Activated CD4-positive, alpha-beta T cell treated with anti-CD3 and anti-CD28 coated beads, Interleukin-2, amount 10 ng/mL, durations not matched to agents 24 days and 14 days (primary cell): ENCODE measurements at regions not wholly inside any gene's neighbourhood (a gene's known extent, or its start where the extent isn't known, plus 50 kb on each side); places are given as distances from the start of the nearest gene placed in this dataset.
"Not testable (repeated sequence)": the region's sequence is repeated elsewhere in the genome, so short reads cannot be mapped to it uniquely, and the experiment has no call there.

Experiments used
- DNase-seq: peaks from one replicate; pipeline ENCODE4 v3.0.0; 2022
- H3K27ac Mint-ChIP-seq: one replicate; pipeline ENCODE4 v1.8.0; 2022; ENCODE audit warnings: mild to moderate bottlenecking, mixed read lengths
- H3K27me3 Mint-ChIP-seq: one replicate; pipeline ENCODE4 v1.8.0; 2022; ENCODE audit warnings: mixed read lengths
- H3K36me3 Mint-ChIP-seq: one replicate; pipeline ENCODE4 v1.8.0; 2022; ENCODE audit warnings: low read depth, mild to moderate bottlenecking, mixed read lengths
- H3K4me1 Mint-ChIP-seq: one replicate; pipeline ENCODE4 v1.8.0; 2021; ENCODE audit warnings: mixed read lengths
- H3K4me3 Mint-ChIP-seq: one replicate; pipeline ENCODE4 v1.8.0; 2022; ENCODE audit warnings: mild to moderate bottlenecking, moderate library complexity, mixed read lengths
- H3K9me3 Mint-ChIP-seq: one replicate; pipeline ENCODE4 v1.8.0; 2021; ENCODE audit warnings: mixed read lengths
- intact Hi-C: fragments of 100-400 bp; cut with micrococcal nuclease; formaldehyde crosslinking; loops from one replicate; pipeline ENCODE4 v1.15.1; 2023

DNA sequence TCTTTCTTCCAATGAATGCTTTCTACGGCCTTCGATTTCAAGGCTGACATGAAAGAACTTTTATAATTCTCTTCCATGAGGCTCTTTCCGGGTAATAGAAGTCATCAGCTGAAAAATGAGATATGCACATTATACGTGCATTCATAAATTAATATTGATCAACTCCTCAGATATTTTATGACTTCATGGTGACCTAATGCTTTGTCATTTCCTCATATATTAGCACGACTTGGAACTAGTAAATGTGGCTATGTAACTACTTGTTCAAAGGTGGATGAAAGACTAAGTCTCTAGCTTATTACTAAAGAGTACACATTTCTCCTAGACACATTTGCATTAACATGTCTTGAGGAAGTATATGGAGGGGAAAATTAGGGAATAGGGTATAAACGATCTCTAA, 168.8 kb downstream of the HDGFL1 start:
- intact Hi-C loops: no loop called here
- H3K27ac Mint-ChIP-seq: no peak overlapping the region
- no peaks in the 10 kb centered on the region for H3K36me3 Mint-ChIP-seq
- no peak overlapping the region for H3K4me3 Mint-ChIP-seq
- H3K4me1 Mint-ChIP-seq: no peaks in the 10 kb centered on the region
- no peaks in the 10 kb centered on the region for H3K27me3 Mint-ChIP-seq
- DNase-seq: no peak
- peaks cover 6% of the 10 kb centered on the region for H3K9me3 Mint-ChIP-seq

DNA sequence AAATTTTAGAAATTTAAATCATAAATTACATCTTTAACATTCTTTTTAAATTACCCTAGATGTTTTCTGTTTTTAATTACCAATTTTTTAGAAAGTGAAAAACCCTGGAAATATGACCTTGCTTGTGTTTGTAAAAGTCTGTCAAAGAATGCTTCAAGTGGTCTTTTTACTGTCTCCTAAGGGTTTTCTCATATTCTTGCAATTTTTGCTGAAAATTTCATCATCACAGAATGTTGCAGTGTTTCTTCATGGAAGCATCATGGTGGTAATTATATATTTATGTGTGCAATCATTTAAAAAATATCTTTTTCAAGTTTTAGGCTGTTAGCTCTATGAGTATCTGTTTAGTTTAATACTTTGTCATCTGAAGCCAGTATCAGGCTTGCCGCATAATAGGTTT, 178.2 kb downstream of the HDGFL1 start:
- no peak for DNase-seq
- H3K36me3 Mint-ChIP-seq: no peaks in the 10 kb centered on the region
- intact Hi-C loops: no loop called here
- H3K27me3 Mint-ChIP-seq: no peaks in the 10 kb centered on the region
- no peaks in the 10 kb centered on the region for H3K4me1 Mint-ChIP-seq
- H3K27ac Mint-ChIP-seq: no peak overlapping the region
- H3K9me3 Mint-ChIP-seq: no peaks in the 10 kb centered on the region
- H3K4me3 Mint-ChIP-seq: no peak overlapping the region

DNA sequence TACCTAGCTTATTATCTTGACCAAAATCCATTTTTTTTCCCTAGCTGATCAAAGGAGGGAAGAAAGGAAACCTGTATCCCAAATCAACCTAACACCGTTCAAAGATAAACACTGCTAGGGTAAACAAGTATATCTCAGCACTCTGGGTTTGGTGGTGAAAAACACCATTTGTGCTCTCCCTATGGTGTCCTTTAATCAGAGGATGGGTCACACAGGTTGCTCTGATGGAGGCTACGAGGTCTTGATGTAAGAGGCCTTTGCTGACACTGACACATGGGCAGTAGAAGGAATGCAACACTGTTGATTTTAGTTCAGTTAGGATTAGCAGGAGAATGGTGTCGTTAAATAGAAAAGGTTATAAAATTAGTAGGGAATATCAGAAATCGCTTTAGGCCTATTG, 179.3 kb downstream of the HDGFL1 start:
- Mint-ChIP-seq H3K36me3 (no peaks in the 10 kb centered on the region), H3K4me3 (no peak overlapping the region), H3K27ac (no peak overlapping the region), H3K9me3 (no peaks in the 10 kb centered on the region), H3K4me1 (no peaks in the 10 kb centered on the region), H3K27me3 (no peaks in the 10 kb centered on the region)
- DNase-seq: no peak
- intact Hi-C loops: no loop called here

DNA sequence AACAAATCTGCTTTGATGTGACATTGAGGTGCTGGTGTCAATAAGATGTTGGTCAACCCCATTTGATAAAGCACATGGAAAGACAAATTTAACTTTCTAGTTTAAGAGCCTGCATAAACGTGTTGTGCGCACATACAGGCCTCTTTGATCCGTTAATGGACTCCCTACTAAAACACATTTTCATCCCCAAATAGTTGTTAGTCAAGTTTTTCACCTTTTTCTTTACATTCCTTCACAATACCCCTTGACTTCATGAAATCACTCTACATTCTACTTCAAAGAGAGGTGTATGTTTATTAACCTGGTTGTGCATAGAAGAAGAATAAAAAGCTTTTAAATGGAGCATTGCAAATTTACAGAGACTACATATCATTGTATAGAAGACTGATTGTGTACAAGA, 180.3 kb downstream of the HDGFL1 start:
- Mint-ChIP-seq H3K9me3 (no peaks in the 10 kb centered on the region), H3K4me3 (no peak overlapping the region), H3K27me3 (no peaks in the 10 kb centered on the region), H3K36me3 (no peaks in the 10 kb centered on the region), H3K27ac (no peak overlapping the region), H3K4me1 (no peaks in the 10 kb centered on the region)
- intact Hi-C loops: no loop called here
- no peak for DNase-seq

DNA sequence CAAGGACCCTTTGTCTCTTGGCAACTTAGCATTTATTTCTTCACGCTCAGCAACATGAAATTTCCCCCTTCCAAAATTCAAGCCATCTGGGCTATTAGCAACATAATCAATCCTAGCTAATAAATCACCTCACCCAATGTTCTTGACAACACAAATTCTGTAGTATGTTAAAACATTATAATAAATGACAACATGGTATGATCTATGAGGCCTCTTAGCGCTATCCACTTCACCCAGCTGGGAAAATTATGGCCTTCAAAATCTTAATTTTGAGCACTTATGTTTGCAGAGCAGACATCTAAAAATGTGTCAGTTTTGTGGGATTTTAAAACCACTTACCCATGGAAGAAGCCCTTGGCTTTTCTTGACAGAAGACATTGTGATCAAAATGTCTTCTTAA, 181.9 kb downstream of the HDGFL1 start:
- Mint-ChIP-seq H3K4me1 (no peaks in the 10 kb centered on the region), H3K27me3 (no peaks in the 10 kb centered on the region), H3K9me3 (no peaks in the 10 kb centered on the region), H3K27ac (no peak overlapping the region), H3K4me3 (no peak overlapping the region), H3K36me3 (no peaks in the 10 kb centered on the region)
- DNase-seq: no peak
- intact Hi-C loops: no loop called here

DNA sequence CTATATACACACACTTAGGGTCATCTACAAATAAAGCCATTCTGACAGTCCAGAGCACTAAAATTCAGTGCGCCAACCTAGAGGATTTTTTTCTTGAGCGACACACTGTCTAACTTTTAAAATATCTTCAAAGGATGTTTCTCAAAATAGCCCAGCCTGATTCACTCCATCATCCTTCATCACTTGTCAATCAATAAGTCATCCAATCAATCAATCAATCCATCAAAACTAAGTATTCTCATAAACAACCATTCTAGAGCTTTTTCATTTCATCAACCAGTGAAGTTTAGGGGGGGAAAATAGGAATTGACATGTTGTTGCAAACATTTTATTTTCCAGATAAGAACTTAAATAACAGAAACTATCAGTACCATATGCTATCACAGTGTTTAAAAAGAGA, 183.2 kb downstream of the HDGFL1 start:
- no peaks in the 10 kb centered on the region for H3K27me3 Mint-ChIP-seq
- no peaks in the 10 kb centered on the region for H3K36me3 Mint-ChIP-seq
- H3K4me3 Mint-ChIP-seq: no peak overlapping the region
- H3K4me1 Mint-ChIP-seq: no peaks in the 10 kb centered on the region
- H3K9me3 Mint-ChIP-seq: no peaks in the 10 kb centered on the region
- no peak overlapping the region for H3K27ac Mint-ChIP-seq
- intact Hi-C loops: no loop called here
- DNase-seq: no peak

DNA sequence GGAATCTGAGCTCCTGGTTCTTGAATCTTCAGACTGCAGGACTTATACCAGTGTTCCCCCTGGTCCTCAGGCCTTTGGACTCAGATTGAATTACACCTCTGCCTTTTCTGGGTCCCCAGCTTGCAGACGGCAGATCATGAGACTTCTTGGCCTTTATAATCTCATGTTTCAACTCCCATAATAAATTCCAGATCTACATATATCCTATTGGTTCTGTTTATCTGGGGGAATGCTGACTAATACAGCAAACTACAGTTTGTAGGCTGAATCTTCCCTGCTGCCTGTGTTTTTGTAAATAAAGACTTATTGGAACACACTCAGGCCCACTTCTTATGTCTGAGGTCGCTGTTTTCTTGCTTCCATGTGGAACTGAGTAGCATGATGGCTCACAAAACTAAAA, 184.7 kb downstream of the HDGFL1 start:
- no peak overlapping the region for H3K4me3 Mint-ChIP-seq
- no peak for DNase-seq
- intact Hi-C loops: no loop called here
- no peaks in the 10 kb centered on the region for H3K4me1 Mint-ChIP-seq
- no peak overlapping the region for H3K27ac Mint-ChIP-seq
- H3K9me3 Mint-ChIP-seq: no peaks in the 10 kb centered on the region
- no peaks in the 10 kb centered on the region for H3K36me3 Mint-ChIP-seq
- H3K27me3 Mint-ChIP-seq: no peaks in the 10 kb centered on the region

DNA sequence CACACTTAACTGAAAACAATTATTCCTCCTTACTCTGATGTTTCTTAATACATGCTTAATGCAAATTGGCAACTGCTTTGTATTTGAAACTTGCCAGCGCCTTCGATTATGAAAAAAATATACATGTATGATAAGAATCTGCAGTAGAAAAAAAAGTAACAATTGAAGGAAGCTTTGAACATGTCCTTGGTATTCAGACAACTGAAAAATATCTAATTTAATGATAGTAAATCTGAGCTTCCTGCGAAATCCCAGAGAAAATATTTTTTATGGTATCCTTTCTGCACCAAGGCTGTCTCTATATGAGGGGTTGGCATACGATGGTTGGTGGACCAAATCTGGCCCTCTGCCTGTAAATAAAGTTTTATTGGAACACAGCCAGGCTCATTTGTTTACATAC, 186.2 kb downstream of the HDGFL1 start:
- Mint-ChIP-seq H3K9me3 (no peaks in the 10 kb centered on the region), H3K4me1 (no peaks in the 10 kb centered on the region), H3K36me3 (no peaks in the 10 kb centered on the region), H3K4me3 (no peak overlapping the region), H3K27ac (no peak overlapping the region), H3K27me3 (no peaks in the 10 kb centered on the region)
- intact Hi-C loops: no loop called here
- DNase-seq: no peak

DNA sequence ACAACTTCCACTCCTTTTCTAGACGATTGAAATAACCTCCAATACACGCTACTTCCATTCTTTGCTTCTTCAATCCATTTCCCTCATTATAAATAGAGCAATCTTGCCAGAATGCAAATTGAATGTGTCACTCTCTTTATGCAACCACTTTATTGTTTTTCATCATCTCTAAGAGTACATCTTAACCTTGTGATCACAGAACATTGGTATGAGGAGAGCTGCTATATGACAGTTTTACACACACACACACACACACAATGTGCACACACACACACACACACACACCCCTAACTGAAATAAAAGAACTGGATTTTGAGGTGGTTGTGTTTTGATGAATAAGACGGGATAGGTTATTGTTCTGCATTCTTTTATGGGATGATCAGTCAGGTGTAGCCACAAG, 187.0 kb downstream of the HDGFL1 start:
- Mint-ChIP-seq H3K36me3 (no peaks in the 10 kb centered on the region), H3K4me3 (no peak overlapping the region), H3K27ac (no peak overlapping the region), H3K9me3 (no peaks in the 10 kb centered on the region), H3K4me1 (no peaks in the 10 kb centered on the region), H3K27me3 (no peaks in the 10 kb centered on the region)
- intact Hi-C loops: no loop called here
- no peak for DNase-seq

DNA sequence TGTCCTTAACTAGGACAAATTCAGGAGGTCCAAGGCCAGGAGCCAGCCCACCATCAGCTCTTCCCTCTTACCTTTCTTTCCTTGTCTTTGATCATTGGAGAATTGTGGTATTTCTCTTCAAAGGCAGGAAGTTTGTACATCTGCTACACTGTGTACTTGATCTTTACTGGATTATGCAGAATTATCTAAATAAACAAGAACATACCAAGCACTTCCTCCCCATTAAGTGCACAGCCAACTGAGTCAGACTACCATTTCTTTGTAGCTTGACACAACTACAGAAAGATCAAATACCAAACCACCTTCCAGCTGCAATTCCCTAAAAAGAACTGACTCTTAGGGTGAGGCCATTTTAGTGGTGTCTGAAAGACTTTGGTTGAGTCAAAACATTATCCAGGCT, 195.1 kb downstream of the HDGFL1 start:
- H3K36me3 Mint-ChIP-seq: no peaks in the 10 kb centered on the region
- no peaks in the 10 kb centered on the region for H3K27me3 Mint-ChIP-seq
- intact Hi-C loops: no loop called here
- no peaks in the 10 kb centered on the region for H3K4me1 Mint-ChIP-seq
- H3K27ac Mint-ChIP-seq: no peak overlapping the region
- H3K4me3 Mint-ChIP-seq: no peak overlapping the region
- no peak for DNase-seq
- H3K9me3 Mint-ChIP-seq: peaks cover 6% of the 10 kb centered on the region

DNA sequence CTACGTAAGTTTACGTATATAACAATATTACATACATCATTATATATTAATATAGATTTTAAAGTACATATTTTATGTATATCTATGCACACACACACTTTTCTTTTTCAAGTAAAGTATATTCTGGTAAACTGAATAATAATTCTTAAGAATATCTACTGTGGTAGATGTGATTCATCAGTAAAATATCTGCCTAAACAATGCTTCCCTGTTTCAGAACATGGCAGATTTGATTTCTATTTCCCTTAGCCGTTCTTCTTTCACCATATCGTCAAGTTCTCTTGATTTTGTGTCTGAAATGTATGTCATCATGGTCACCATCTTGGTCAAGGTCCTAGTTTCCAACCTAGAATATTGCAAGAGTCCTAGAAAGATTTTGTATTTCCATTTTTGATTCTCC, 195.6 kb downstream of the HDGFL1 start:
- H3K4me1 Mint-ChIP-seq: no peaks in the 10 kb centered on the region
- no peak overlapping the region for H3K4me3 Mint-ChIP-seq

DNA sequence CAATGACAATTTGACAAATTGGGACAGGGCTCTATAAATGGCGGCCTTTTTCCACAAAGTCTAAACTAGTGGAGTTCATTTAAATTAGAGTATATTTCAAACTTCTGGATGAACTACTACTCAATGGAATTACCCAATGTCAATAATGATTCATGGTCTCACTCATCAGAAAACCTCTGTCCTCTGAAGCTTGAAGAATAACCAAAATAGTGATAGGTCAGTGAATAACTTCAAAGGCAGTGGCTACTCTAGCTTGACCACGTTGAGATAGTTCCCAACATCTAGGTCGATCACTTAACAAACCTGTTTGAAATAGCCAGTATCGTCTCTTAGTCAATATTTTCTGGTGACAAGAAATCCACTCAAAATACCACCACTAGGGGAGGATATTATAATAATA, 197.6 kb downstream of the HDGFL1 start:
- Mint-ChIP-seq H3K27me3 (no peaks in the 10 kb centered on the region), H3K4me3 (no peak overlapping the region), H3K4me1 (no peaks in the 10 kb centered on the region), H3K27ac (no peak overlapping the region), H3K9me3 (peaks cover 8% of the 10 kb centered on the region), H3K36me3 (no peaks in the 10 kb centered on the region)
- DNase-seq: no peak
- intact Hi-C loops: no loop called here

More for the DNA sequence above, 195.6 kb downstream of the HDGFL1 start:
- no peak overlapping the region for H3K27ac Mint-ChIP-seq
- no peaks in the 10 kb centered on the region for H3K36me3 Mint-ChIP-seq
- peaks cover 6% of the 10 kb centered on the region for H3K9me3 Mint-ChIP-seq
- DNase-seq: no peak
- no peaks in the 10 kb centered on the region for H3K27me3 Mint-ChIP-seq
- intact Hi-C loops: no loop called here

DNA sequence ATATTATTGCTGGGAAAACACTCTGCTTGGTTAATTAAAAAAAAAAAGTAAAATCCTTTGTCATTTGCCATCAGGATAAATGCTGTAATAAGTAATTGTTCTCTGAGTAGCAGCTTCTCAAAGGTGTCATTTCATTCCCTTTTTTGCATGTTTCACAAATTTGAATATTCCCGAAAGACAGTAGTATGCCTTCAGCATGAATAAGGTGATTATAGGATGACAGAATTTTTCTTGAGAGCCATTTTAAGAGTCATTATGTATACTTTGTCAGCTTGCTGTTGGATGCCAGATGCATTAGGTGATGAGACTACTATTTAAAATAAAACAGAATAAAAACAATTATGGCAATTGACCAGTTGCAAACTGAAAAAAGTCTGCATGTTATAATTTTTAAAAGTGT, 200.7 kb downstream of the HDGFL1 start:
- Mint-ChIP-seq H3K27me3 (no peaks in the 10 kb centered on the region), H3K4me3 (no peak overlapping the region), H3K4me1 (no peaks in the 10 kb centered on the region), H3K36me3 (no peaks in the 10 kb centered on the region), H3K27ac (no peak overlapping the region), H3K9me3 (peaks cover 3% of the 10 kb centered on the region)
- DNase-seq: no peak
- intact Hi-C loops: no loop called here

DNA sequence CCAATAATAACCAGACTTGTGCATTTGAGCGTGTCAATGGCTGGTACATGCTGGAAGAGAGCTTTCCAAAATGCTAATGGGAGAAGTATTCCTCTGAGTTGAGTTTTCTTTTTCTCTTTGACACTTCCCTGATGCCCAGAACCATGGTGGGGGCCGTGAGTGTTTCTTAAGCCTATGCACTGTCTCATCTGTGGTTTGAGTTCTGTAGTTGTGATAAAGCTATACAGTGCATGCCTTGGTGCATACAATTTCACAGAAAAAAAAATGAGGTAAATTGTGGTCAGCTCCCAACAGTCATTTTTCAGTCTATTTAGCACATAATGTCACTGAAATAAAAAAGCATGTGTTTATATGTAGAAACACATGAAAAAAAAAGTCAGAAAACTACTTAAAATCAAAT, 204.8 kb downstream of the HDGFL1 start:
- H3K27me3 Mint-ChIP-seq: no peaks in the 10 kb centered on the region
- H3K27ac Mint-ChIP-seq: no peak overlapping the region
- no peak overlapping the region for H3K4me3 Mint-ChIP-seq
- no peak for DNase-seq
- no peaks in the 10 kb centered on the region for H3K4me1 Mint-ChIP-seq
- H3K36me3 Mint-ChIP-seq: no peaks in the 10 kb centered on the region
- intact Hi-C loops: no loop called here
- H3K9me3 Mint-ChIP-seq: peaks cover 9% of the 10 kb centered on the region

DNA sequence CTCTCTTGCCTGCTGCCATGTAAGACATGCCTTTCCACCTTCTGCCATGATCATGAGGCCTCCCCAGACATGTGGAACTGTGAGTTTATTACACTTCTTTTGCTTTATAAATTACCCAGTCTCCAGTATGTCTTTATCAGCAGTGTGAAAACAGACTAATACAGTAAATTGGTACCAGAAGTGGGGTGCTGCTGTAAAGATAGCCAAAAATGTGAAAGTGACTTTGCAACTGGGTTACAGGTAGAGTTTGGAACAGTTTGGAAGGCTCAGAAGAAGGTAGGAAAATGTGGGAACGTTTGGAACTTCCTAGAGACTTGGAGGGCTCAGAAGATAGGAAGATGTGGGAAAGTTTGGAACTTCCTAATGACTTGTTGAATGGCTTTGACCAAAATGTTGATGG, 209.1 kb downstream of the HDGFL1 start:
- not testable (repeated sequence) for H3K27me3 Mint-ChIP-seq, DNase-seq

DNA sequence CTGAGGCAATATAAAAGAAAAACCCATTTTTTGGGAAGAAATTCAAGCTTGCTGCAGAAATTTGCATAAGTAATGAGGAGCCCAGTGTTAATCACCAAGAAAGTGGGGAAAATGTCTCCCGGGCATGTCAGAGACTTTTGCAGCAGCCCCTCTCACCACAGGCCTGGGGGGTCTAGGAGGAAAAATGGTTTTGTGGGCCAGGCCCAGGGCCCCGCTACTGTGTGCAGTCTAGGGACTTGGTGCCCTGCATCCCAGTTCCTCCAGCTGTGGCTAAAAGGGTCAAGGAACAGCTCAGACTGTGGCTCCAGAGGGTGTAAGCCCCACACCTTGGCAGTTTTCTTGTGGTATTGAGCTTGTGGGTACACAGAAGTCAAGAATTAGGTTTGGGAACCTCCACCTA, 209.7 kb downstream of the HDGFL1 start:
- peaks cover 18% of the 10 kb centered on the region for H3K9me3 Mint-ChIP-seq
- H3K4me3 Mint-ChIP-seq: no peak overlapping the region
- DNase-seq: no peak
- intact Hi-C loops: no loop called here
- no peaks in the 10 kb centered on the region for H3K4me1 Mint-ChIP-seq
- no peak overlapping the region for H3K27ac Mint-ChIP-seq
- no peaks in the 10 kb centered on the region for H3K36me3 Mint-ChIP-seq
- H3K27me3 Mint-ChIP-seq: no peaks in the 10 kb centered on the region

More for the DNA sequence above, 209.1 kb downstream of the HDGFL1 start:
- H3K27ac Mint-ChIP-seq, H3K36me3 Mint-ChIP-seq, H3K4me1 Mint-ChIP-seq, H3K4me3 Mint-ChIP-seq, intact Hi-C loops: not testable (repeated sequence)
- peaks cover 14% of the 10 kb centered on the region for H3K9me3 Mint-ChIP-seq
